HG02623 (cell line): ENCODE measurements at regions not wholly inside any gene's neighbourhood (a gene's known extent, or its start where the extent isn't known, plus 50 kb on each side); places are given as distances from the start of the nearest gene placed in this dataset.
"Not testable (repeated sequence)": the region's sequence is repeated elsewhere in the genome, so short reads cannot be mapped to it uniquely, and the experiment has no call there.

Experiments used
- ATAC-seq: cut with Tn5 transposase; IDR thresholded peaks from one replicate; pipeline ENCODE4 v1.9.1; 2021; ENCODE audit warnings: moderate library complexity; ENCODE audit not compliant: unreplicated experiment

DNA sequence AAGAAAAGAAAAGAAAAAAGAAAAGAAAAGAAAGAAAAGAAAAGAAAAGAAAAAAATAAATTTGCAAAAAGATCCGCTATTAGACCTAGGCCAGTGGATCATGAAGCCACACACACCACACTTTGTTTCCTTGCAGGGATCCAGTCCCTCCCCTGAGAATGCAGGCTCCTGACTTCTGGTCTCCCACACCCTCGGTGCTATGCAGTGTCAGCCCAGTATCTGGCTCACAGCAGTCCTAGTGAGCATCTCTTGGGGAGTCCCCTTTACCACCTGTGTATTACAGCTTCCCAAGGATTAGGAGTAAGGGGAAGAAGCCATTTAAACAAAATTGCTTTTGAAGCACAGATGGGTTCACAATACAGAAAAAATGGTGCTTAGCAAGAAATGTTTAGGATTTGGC, 174.1 kb upstream of the IRF2BP2 start:
- not testable (repeated sequence) for ATAC-seq

- no peak for ATAC-seq
These were observed 172.8 kb upstream of the IRF2BP2 start for GRCh38 chr1:234782791-234783190.

GRCh38 chr1:234782105-234782751, 172.2 kb upstream of the IRF2BP2 start:
- ATAC-seq: no peak

DNA sequence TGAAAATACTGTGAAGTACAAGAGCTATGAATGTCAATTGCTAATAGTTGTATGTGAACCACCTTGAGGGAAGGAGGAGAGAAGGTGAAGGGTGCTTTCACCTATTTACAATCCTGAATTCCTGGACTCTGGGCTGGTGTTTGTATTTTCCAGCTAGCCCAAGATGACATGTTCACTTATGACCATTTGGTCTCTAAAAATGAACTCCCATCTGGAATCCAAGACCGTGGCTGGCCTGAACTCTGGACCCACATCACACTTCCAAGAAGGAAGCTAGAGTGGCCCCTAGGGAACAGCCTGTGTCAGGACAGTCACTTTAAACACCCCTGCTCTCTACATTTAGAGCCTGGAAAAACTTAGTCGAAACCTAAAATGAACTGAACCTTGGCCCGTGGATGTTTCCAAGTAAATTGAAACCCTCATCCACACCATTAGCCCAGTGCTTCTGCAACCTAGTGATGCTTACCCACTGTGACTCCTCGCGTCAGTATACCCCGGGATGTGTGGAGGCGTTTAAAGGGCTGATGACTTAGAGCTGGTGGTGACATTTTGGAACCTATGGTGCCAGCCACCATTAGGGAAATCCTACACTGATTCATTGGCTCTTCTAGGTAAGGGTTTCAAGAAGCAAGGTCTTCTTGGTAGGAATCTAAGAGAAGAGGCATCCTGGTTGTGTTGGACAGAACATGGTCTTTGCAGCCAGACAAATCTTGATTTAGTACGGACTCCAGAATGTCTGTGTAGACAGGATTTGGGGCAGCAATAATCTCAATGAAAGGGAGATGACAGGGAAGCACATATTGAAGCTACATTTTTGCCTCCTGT, 171.5 kb upstream of the IRF2BP2 start:
- no peak for ATAC-seq

GRCh38 chr1:234780531-234781162, 170.7 kb upstream of the IRF2BP2 start:
- ATAC-seq: no peak

DNA sequence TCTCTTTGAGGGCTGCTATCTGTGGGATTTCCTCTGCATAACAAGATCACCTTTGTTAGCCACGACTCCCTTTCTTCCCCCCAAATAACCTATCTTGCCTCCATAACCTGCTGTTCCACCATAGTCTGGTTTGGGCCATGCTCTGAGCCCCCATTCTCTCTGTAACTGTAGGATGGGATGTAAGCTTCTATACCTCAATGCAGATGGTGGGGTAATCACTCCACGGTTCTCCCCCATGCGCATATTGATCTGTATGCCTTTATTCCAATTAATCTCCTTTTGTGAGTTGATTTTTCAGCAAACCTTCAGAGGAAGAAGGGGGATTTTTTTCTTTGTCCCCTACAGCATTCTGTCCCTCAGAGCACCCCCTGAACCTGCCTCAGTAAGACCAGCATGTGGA, 170.1 kb upstream of the IRF2BP2 start:
- no peak for ATAC-seq

GRCh38 chr1:234779600-234779999, 169.6 kb upstream of the IRF2BP2 start:
- not testable (repeated sequence) for ATAC-seq

DNA sequence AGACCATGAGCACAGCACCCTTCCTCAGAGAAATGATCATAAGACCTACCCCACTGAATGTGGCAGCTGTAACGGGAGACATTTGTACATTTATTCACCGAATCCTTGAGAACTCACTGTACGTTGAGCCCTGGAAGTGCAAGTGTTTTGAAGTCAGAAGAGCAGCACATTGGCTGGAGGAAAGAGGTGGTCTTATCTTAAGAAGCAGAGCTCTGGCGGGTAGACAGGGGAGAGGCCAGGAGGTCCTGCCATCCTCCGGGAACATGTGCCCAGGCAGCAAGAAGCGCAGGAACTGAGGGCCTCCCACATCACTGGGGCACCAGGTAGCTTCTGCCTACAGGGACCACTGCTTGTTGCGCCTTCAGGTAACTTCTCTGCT, 169.2 kb upstream of the IRF2BP2 start:
- no peak for ATAC-seq

- ATAC-seq: no peak
These were observed 168.5 kb upstream of the IRF2BP2 start for GRCh38 chr1:234778221-234779159.

- no peak for ATAC-seq
These were observed 167.9 kb upstream of the IRF2BP2 start for GRCh38 chr1:234777856-234778220.

- ATAC-seq: no peak
These were observed 167.2 kb upstream of the IRF2BP2 start for GRCh38 chr1:234776876-234777855.

DNA sequence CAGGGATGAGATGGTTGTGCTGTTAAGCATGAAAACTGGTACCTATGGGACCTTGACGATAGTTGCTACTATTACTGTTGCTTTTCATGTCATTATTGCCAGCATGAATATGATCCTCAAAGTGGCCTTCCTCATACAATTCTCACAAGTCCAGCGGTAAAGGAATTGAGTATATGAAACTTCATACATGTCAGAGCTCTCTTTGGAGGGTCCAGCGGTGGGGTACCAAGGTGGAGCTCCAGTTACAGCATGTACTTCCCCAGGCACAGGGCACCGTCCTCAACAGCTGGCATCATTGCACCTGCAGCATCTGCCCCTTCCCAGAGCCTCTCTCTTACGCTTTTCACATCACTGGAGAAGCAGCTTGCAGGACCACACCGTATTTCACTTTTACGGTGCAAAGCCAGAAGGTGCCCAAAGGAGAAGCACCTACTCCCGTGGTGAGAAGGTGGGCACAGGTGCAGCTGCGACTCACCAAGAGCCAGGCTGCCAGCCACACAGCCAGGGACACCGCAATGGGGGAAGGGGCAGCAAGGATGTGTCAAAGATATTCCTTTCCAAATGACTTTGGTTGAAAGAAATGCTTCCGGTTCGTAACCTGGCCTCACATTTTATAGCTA, 166.4 kb upstream of the IRF2BP2 start:
- no peak for ATAC-seq

DNA sequence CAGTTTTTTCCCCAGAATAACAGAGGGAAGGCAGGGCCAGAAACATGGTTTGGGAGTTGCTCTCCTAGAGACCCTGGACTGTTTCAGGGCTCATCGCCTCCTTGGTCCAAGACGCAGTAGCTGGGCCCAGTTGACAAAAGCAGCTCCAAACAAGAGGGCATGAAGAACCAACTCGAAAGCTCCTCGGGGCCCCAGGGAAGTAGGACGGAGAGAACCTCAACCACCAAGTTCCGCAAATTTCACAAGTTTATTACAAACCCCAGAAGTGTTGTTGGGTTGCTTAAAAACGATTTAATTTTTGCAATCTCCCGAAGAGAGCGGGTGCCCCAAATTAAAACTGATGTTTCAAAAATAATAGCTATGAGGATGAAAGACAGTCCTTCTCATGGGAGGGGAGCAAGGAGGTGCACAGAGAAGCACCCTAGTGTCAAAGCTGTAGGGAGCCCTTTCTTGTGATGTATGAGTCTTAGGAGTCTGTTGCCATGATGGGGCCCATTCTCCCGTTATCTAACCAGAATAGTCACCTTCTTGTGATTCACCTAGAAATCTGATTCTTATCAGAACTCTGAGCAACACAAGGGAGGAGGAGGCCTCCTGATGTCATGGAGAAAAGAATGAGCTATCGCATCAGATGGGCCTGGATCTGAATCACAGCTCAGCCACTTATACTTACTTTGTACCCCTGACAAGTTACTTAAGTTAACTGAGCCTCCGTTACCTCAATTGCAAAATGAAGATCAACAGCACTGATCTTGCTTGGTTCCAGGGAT, 165.7 kb upstream of the IRF2BP2 start:
- ATAC-seq: no peak

DNA sequence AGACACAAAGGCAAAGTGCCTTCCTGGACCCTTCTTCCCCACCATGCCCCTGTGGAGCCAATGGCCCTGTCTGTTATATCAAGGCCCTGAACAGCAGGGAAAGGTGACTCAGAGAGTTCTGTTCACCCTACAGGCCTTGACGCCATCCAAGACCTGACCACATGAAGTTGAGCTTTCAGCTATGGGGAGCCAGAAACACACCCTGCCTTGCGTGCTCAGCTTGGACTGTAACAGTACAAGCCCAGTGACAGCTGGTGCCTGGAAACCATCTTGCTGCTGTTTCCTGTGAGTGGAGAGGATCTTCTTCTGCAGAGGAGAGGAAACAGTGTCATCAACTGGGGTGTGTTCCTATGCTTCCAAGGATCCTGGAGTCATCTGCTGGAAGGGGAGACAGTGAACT, 165.0 kb upstream of the IRF2BP2 start:
- no peak for ATAC-seq

DNA sequence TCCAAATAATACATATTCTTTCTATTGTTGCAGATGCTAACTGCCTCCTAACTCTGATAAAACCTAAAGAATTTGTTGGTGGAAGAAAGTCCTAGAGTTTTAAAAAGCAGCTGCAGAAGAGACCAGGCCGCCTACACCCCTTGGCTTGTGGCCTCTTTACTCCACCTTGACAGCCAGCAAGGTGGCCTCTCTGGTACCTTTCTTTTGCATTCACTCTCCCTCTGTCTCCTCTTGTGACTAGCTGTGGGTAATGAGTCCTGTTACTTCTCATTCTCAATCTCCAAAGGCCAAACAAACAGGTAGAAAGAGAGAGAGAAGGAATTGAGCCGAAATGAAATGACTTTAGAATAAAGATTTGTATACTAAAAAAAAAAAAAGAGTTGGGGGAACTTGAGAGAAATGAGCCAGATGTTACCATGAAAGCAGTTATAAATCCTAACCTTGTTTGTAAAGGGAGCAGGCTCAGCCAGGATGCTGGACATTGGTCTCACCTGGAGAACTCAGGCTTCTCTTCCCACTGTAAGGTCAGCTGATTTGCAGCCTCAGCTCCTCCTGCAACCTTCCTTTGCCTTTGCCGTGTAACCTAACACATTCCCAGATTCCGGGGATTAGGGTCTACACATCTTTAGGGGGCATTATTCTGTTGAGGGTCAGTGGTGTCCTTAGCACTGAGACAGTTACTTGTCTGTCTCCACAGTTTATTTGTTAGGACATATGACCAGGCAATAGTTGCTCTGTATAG, 164.1 kb upstream of the IRF2BP2 start:
- no peak for ATAC-seq

- ATAC-seq: peak; percentile 90
These were observed 162.6 kb upstream of the IRF2BP2 start for GRCh38 chr1:234772345-234773147.
